Astrocyte of the spinal cord (primary cell): ENCODE measurements at regions not wholly inside any gene's neighbourhood (a gene's known extent, or its start where the extent isn't known, plus 50 kb on each side); places are given as distances from the start of the nearest gene placed in this dataset.

Experiments used
- DNase-seq: peaks from one replicate; pipeline ENCODE4 v3.0.0; 2011; ENCODE audit warnings: low read depth, low spot score
- H3K4me3 ChIP-seq: 2 replicates; pipeline ENCODE4 v1.5.1; 2011; ENCODE audit warnings: low read depth, mild to moderate bottlenecking, low read length, moderate library complexity
- in situ Hi-C: cut with HindIII; loops from 2 replicates; pipeline ENCODE4 v1.10.0; 2017; ENCODE audit warnings: low sequenced_read_pairs
- TF ChIP-seq, protein P1 (sequence below): IDR thresholded peaks from 2 replicates; pipeline ENCODE4 v1.5.1; 2012; ENCODE audit warnings: low read depth, mild to moderate bottlenecking, low read length, inconsistent platforms

DNA sequence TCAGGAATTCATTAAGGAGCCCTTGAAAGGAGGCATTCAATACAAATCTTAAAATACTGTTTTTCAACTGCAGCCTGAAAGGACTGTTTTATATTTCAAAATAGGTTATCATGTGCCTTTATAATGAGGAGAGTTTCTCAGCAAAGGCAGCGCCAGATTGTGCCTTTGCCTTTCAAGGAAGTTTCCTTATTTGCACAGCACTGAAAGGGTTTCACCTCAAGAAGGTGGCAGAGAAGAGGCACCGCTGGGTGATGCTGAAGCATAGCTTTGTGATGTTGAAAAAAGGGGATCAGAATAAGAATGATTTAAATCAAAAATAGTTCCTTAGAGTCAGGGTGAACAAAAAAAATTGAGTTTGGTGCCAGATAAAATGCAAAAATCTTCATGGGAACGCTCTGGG lies 601.0 kb upstream of the KIRREL3 start:
- no peak for DNase-seq
- TF ChIP-seq, protein P1, sequence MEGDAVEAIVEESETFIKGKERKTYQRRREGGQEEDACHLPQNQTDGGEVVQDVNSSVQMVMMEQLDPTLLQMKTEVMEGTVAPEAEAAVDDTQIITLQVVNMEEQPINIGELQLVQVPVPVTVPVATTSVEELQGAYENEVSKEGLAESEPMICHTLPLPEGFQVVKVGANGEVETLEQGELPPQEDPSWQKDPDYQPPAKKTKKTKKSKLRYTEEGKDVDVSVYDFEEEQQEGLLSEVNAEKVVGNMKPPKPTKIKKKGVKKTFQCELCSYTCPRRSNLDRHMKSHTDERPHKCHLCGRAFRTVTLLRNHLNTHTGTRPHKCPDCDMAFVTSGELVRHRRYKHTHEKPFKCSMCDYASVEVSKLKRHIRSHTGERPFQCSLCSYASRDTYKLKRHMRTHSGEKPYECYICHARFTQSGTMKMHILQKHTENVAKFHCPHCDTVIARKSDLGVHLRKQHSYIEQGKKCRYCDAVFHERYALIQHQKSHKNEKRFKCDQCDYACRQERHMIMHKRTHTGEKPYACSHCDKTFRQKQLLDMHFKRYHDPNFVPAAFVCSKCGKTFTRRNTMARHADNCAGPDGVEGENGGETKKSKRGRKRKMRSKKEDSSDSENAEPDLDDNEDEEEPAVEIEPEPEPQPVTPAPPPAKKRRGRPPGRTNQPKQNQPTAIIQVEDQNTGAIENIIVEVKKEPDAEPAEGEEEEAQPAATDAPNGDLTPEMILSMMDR: no peak
- no peak overlapping the region for H3K4me3 ChIP-seq
- in situ Hi-C loops: no loop called here

DNA sequence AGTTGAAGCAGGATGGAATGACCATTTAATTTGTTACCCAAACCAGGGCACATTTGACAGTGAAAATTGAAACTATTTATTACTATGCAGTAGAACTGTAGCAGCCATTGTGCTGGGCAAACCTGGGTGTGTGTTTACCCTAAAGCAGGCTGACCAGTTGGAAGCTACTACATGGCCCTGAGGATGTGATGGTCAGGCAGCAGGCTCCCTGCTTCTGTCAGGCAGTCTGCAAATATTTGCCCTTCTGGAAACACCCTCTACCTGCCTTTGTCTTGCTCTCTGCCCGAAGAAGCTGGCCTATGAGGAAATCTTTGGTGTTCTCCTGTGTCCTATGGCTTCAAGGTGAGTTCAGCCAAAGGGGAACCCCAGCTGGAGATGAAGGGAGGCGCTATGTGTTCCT lies 600.1 kb upstream of the KIRREL3 start:
- in situ Hi-C loops: no loop called here
- TF ChIP-seq, protein P1: no peak

DNA sequence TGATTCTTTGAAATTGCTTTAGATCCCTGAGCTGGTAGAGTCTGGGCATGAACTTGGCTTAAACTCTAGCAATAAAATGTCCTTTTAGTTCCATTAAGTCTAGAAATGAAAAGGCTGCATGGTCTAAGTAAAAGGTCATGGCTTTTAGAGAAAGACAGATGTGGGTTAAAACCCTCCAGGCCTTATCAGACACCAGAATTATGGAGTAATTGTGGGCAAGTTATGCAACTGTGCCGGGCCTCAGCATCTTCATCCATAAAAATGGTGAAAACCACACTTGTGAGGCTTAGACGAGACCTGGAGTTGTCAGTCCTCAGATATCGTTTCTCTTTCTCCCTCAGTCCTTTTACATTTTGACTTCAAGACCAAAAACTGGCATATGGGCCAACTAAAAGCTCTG lies 597.9 kb upstream of the KIRREL3 start:
- no peak overlapping the region for H3K4me3 ChIP-seq
- DNase-seq: no peak
- TF ChIP-seq, protein P1: no peak
- in situ Hi-C loops: no loop called here

More for the DNA sequence above, 600.1 kb upstream of the KIRREL3 start:
- H3K4me3 ChIP-seq: no peak overlapping the region
- DNase-seq: no peak

DNA sequence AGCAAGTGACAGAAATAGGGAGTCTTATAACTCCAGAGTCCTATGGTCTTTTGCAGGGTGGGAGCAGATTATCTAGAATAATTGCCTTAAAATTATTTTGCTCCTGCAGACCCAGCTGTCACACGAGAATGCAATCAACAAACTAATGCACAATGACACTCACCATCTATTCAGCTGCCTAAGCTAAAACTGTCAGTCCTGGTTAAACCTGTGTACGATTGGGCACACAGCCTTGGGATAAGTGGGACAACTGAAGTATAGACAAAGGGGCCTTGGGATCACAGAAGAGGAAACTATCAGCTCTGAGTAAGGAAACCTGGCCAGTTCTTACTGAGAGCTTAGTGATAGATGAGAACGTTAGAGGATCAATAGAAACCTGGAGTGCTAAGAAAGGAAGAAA lies 595.9 kb upstream of the KIRREL3 start:
- no peak for DNase-seq
- in situ Hi-C loops: no loop called here
- TF ChIP-seq, protein P1: no peak
- no peak overlapping the region for H3K4me3 ChIP-seq

DNA sequence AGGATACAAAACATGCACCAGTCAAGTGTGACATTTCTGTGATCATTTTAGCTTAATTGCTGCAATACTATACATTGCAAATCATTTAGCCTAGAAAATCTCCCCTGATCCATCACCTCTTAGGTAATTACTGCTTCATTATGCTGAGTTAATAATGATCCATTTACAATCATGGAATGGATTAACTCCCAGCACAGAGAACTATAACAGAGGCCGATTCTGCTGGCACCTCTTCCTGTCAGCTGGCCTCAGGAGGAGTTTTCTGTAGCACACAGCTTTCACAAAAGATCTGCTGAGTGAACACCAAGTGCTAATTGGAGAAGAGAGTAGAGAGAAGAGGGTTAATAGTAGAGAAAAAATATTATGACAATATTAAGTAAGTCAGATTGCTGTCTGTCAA lies 591.8 kb upstream of the KIRREL3 start:
- in situ Hi-C loops: no loop called here
- no peak for DNase-seq
- TF ChIP-seq, protein P1: no peak
- H3K4me3 ChIP-seq: no peak overlapping the region

DNA sequence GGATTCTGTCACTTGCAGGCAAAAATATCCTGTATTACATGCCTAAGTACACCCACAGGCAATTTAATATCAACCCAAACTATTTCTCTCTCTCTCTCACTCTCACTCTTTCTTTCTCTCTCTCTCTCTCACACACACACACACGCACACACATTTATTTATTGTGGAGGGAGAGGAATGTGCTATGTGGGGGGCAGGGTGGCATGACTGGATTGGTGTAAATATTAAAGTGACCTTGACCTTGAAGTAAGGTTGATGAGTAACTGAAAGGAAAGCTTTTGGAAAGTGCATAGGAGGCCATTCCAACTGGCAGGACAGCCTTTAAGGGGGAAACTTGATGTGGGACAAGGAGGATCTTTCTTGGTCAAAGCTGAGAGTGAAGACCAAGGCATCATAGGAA lies 589.7 kb upstream of the KIRREL3 start:
- TF ChIP-seq, protein P1: no peak
- no peak overlapping the region for H3K4me3 ChIP-seq
- no peak for DNase-seq
- in situ Hi-C loops: no loop called here

DNA sequence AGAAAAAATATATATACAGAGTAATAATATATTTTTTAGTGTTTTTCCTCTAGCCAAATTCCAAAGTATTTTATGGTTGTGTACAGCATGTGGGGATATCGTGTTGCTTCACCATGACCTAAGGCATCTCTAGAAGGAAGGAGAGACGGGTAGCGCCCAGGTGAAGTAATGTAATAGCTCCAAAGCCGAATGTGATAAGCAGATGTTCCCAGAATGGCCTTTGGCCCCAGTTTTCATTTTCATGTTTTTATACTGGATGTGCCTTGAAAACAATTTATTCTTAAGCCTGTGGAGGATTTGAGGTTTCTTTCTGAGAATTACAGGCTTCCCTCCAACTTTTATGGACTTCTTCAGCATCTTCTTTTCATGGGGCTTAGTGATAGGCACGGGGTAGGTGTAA lies 587.9 kb upstream of the KIRREL3 start:
- TF ChIP-seq, protein P1: no peak
- no peak overlapping the region for H3K4me3 ChIP-seq
- no peak for DNase-seq
- in situ Hi-C loops: no loop called here
